PC-9 (cell line): ENCODE measurements at regions not wholly inside any gene's neighbourhood (a gene's known extent, or its start where the extent isn't known, plus 50 kb on each side); places are given as distances from the start of the nearest gene placed in this dataset.

Experiments used
- EZH2 ChIP-seq: fragments of 200-600 bp; sonication (generic); IDR thresholded peaks from 2 replicates; pipeline ENCODE4 v1.8.0; 2017; ENCODE audit warnings: antibody characterized with exemption, low read depth
- TF ChIP-seq, protein P1 (sequence below): fragments of 200-600 bp; sonication (generic); conservative IDR thresholded peaks from 2 replicates; pipeline ENCODE4 v1.6.1; 2017; ENCODE audit warnings: mixed run types, antibody characterized with exemption, mild to moderate bottlenecking, moderate library complexity

DNA sequence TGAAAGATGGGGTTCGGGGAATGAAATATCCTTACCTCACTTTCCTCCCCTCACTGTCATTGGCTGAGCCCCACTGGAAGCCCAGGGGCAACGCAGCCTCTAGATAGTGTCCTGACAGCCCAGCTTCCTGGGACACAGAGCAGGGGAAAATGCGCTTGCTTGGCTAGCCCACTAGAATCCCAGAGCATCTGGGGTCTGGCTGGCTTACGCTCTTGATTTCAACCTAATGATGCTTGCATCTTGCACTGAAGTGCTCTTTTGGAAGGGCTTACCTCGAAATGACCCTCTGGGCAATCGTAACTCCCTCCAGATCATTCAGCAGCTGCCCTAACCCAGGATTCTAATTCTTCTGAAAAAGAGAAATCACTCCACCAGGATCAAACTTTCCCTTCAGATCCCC lies 147.6 kb downstream of the SOX9 start:
- TF ChIP-seq, protein P1, sequence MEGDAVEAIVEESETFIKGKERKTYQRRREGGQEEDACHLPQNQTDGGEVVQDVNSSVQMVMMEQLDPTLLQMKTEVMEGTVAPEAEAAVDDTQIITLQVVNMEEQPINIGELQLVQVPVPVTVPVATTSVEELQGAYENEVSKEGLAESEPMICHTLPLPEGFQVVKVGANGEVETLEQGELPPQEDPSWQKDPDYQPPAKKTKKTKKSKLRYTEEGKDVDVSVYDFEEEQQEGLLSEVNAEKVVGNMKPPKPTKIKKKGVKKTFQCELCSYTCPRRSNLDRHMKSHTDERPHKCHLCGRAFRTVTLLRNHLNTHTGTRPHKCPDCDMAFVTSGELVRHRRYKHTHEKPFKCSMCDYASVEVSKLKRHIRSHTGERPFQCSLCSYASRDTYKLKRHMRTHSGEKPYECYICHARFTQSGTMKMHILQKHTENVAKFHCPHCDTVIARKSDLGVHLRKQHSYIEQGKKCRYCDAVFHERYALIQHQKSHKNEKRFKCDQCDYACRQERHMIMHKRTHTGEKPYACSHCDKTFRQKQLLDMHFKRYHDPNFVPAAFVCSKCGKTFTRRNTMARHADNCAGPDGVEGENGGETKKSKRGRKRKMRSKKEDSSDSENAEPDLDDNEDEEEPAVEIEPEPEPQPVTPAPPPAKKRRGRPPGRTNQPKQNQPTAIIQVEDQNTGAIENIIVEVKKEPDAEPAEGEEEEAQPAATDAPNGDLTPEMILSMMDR: no peak
- no peak for TF ChIP-seq EZH2
